IMR-90 (cell line): ENCODE measurements at regions not wholly inside any gene's neighbourhood (a gene's known extent, or its start where the extent isn't known, plus 50 kb on each side); places are given as distances from the start of the nearest gene placed in this dataset.

ENCODE experiments used
- ATAC-seq: fragments of 200-7000 bp; cut with Tn5 transposase; 2 replicates; pipeline ENCODE4 v1.9.1; 2020; ENCODE audit warnings: low read depth, mild to moderate bottlenecking, moderate library complexity
- BruUV-seq: library from RNA; stranded (reverse); fragments of 400-500 nt; replicated peaks from 2 replicates; lab custom pipeline; 2021; lab: Mats Ljungman, UMichigan
- CTCF ChIA-PET: fragments of 300-600 bp; formaldehyde crosslinking; extraction: SDS; loops from one replicate; lab custom pipeline; 2021; ENCODE audit warnings: antibody characterized with exemption; lab: Yijun Ruan, JAX
- POLR2A ChIA-PET: fragments of 300-600 bp; sonication (Branson Sonifier 250); formaldehyde crosslinking; loops from one replicate; lab custom pipeline; 2022; ENCODE audit warnings: antibody characterized with exemption; ENCODE audit not compliant: unreplicated experiment; lab: Charles Lee
- DNase-seq: peaks from one replicate; pipeline ENCODE4 v3.0.0; 2013
- H2AFZ ChIP-seq: replicated peaks from 2 replicates; pipeline ENCODE3; 2013; ENCODE audit warnings: low read length, mild to moderate bottlenecking; ENCODE audit not compliant: poor library complexity
- H2AK5ac ChIP-seq: 2 replicates; pipeline ENCODE4 v1.6.1; 2013; ENCODE audit warnings: low read depth, low read length, inconsistent platforms
- H2AK9ac ChIP-seq: replicated peaks from 2 replicates; pipeline ENCODE3; 2013; ENCODE audit warnings: mild to moderate bottlenecking, low read depth, low read length, moderate library complexity; ENCODE audit not compliant: poor library complexity
- H2BK120ac ChIP-seq: 2 replicates; pipeline ENCODE4 v1.6.1; 2013; ENCODE audit warnings: low read depth, low read length, inconsistent platforms
- H2BK15ac ChIP-seq: 3 replicates; pipeline ENCODE4 v1.6.1; 2013; ENCODE audit warnings: low read depth, low read length, inconsistent platforms
- H2BK20ac ChIP-seq: 2 replicates; pipeline ENCODE4 v1.6.1; 2013; ENCODE audit warnings: low read depth, mild to moderate bottlenecking, inconsistent platforms, low read length, moderate library complexity
- H2BK5ac ChIP-seq: 2 replicates; pipeline ENCODE4 v1.6.1; 2013; ENCODE audit warnings: mild to moderate bottlenecking, low read depth, low read length, inconsistent platforms; ENCODE audit not compliant: poor library complexity, severe bottlenecking
- H3K14ac ChIP-seq: replicated peaks from 2 replicates; pipeline ENCODE4 v1.6.1; 2013; ENCODE audit warnings: low read depth, low read length, inconsistent platforms
- H3K18ac ChIP-seq: 2 replicates; pipeline ENCODE4 v1.6.1; 2013; ENCODE audit warnings: low read depth, low read length, control low read depth
- H3K23ac ChIP-seq: 2 replicates; pipeline ENCODE4 v1.6.1; 2013; ENCODE audit warnings: low read depth, low read length, inconsistent platforms
- H3K27ac ChIP-seq: 2 replicates; pipeline ENCODE4 v1.5.1; 2013; ENCODE audit warnings: mild to moderate bottlenecking, control low read depth, low read length; ENCODE audit not compliant: insufficient read depth
- H3K27me3 ChIP-seq: 2 replicates; pipeline ENCODE4 v1.6.1; 2013; ENCODE audit warnings: low read length; ENCODE audit not compliant: control insufficient read depth, insufficient read depth
- H3K36me3 ChIP-seq: 2 replicates; pipeline ENCODE4 v1.6.1; 2013; ENCODE audit warnings: low read length, mixed read lengths; ENCODE audit not compliant: control insufficient read depth, insufficient read depth
- H3K4ac ChIP-seq: 2 replicates; pipeline ENCODE4 v1.6.1; 2013; ENCODE audit warnings: low read depth, low read length, inconsistent platforms
- H3K4me1 ChIP-seq: 2 replicates; pipeline ENCODE4 v1.6.1; 2013; ENCODE audit warnings: low read length, mixed read lengths; ENCODE audit not compliant: control insufficient read depth, insufficient read depth
- H3K4me2 ChIP-seq: 2 replicates; pipeline ENCODE4 v1.6.1; 2013; ENCODE audit warnings: low read depth, mild to moderate bottlenecking, control low read depth, low read length, moderate library complexity
- H3K4me3 ChIP-seq: 2 replicates; pipeline ENCODE4 v1.5.1; 2013; ENCODE audit warnings: low read depth, mild to moderate bottlenecking, control low read depth, low read length, moderate library complexity; ENCODE audit not compliant: insufficient read depth
- H3K56ac ChIP-seq: 2 replicates; pipeline ENCODE4 v1.6.1; 2013; ENCODE audit warnings: low read length, inconsistent platforms; ENCODE audit not compliant: insufficient read depth; ENCODE audit errors: extremely low read depth
- H3K79me1 ChIP-seq, 2 experiments: 2 replicates each; pipeline ENCODE4 v1.6.1; 2013; ENCODE audit warnings: low read length in 2 of 2, inconsistent platforms in 1 of 2, low read depth in 1 of 2
- H3K9ac ChIP-seq: 2 replicates; pipeline ENCODE4 v1.6.1; 2013; ENCODE audit warnings: low read depth, low read length, control low read depth
- H3K9me1 ChIP-seq: 2 replicates; pipeline ENCODE4 v1.6.1; 2013; ENCODE audit warnings: low read length, inconsistent platforms; ENCODE audit not compliant: insufficient read depth
- H3K9me3 ChIP-seq: 2 replicates; pipeline ENCODE4 v1.6.1; 2013; ENCODE audit warnings: low read length; ENCODE audit not compliant: control insufficient read depth, insufficient read depth
- H4K20me1 ChIP-seq: 2 replicates; pipeline ENCODE4 v1.6.1; 2013; ENCODE audit warnings: low read length, inconsistent platforms; ENCODE audit not compliant: insufficient read depth
- H4K5ac ChIP-seq: 2 replicates; pipeline ENCODE4 v1.6.1; 2013; ENCODE audit warnings: mild to moderate bottlenecking, low read depth, low read length, control low read depth
- H4K8ac ChIP-seq, 2 experiments: 2 replicates each; pipeline ENCODE4 v1.6.1; 2013; ENCODE audit warnings: low read depth in 2 of 2, low read length in 2 of 2, control low read depth in 1 of 2, inconsistent platforms in 1 of 2
- H4K91ac ChIP-seq: 2 replicates; pipeline ENCODE4 v1.6.1; 2013; ENCODE audit warnings: low read depth, low read length, inconsistent platforms; ENCODE audit not compliant: insufficient read depth
- RCOR1 ChIP-seq: IDR thresholded peaks from 2 replicates; pipeline ENCODE4 v1.6.1; 2012; ENCODE audit warnings: mild to moderate bottlenecking, low read length, improper control_type of control experiment; ENCODE audit not compliant: insufficient replicate concordance
- WGBS, 2 experiments: methylation state at CpG; one replicate each; pipeline versions ENCODE4 v1.1.5 to v1.1.7; 2013; ENCODE audit warnings: missing lambda C conversion rate in 2 of 2; ENCODE audit not compliant: insufficient read length in 1 of 2; ENCODE audit errors: extremely low coverage in 2 of 2; 5-methylcytosine and 5-hydroxymethylcytosine counted together
- dilution Hi-C: fragments of 300-500 bp; cut with HindIII; formaldehyde crosslinking; loops from one replicate; pipeline ENCODE4 v1.14.3; 2018; ENCODE audit warnings: low sequenced_read_pairs; ENCODE audit not compliant: unreplicated experiment
- in situ Hi-C: fragments of 300-500 bp; cut with MboI; formaldehyde crosslinking; loops from 3 replicates; pipeline ENCODE4 v1.14.3; 2019; ENCODE audit warnings: low sequenced_read_pairs, inconsistent platforms, mixed read lengths
- intact Hi-C: fragments of 100-400 bp; cut with micrococcal nuclease; formaldehyde crosslinking; loops from 2 replicates; pipeline ENCODE4 v1.10.0; 2022

GRCh38 chr2:192560326-192560725, 365.6 kb upstream of the TMEFF2 start:
- Histone ChIP-seq H3K4me1 (no peaks in the 10 kb centered on the region), H3K27me3 (no peaks in the 10 kb centered on the region), H3K56ac (no peak overlapping the region), H3K79me1 (no peaks in the 10 kb centered on the region), H3K9me1 (no peaks in the 10 kb centered on the region), H3K9me3 (peaks cover 2% of the 10 kb centered on the region), H3K18ac (no peak overlapping the region), H3K4ac (no peak overlapping the region), H3K36me3 (no peaks in the 10 kb centered on the region), H4K8ac (no peak overlapping the region), H2BK5ac (no peak overlapping the region), H2AFZ (no peak overlapping the region), H3K27ac (no peak overlapping the region), H4K5ac (no peak overlapping the region), H2BK20ac (no peak overlapping the region), H4K91ac (no peak overlapping the region), H3K23ac (no peak overlapping the region), H3K4me3 (no peak overlapping the region), H3K4me2 (no peak overlapping the region), H3K14ac (no peak overlapping the region), H2BK15ac (no peak overlapping the region), H3K9ac (no peak overlapping the region), H2BK120ac (no peak overlapping the region), H2AK5ac (no peak overlapping the region), H2AK9ac (no peak overlapping the region), H4K20me1 (no peaks in the 10 kb centered on the region)
- DNase-seq (no peak), ATAC-seq (no peak)
- BruUV-seq, result no TSS peak
- CTCF ChIA-PET, result no interaction called here
- in situ Hi-C loops, result no loop called here
- intact Hi-C loops, result no loop called here
- TF ChIP-seq RCOR1, result no peak
- POLR2A ChIA-PET, result no interaction called here
- no CpG with 5 or more reads among the region's 1 CpG for WGBS, 2 experiments
- dilution Hi-C loops, result no loop called here
